ENCODE measurements at regions not wholly inside any gene's neighbourhood (a gene's known extent, or its start where the extent isn't known, plus 50 kb on each side); places are given as distances from the start of the nearest gene placed in this dataset.
A peak's percentile ranks its signal among the peaks of the same experiment; 100 is the strongest.

DNA sequence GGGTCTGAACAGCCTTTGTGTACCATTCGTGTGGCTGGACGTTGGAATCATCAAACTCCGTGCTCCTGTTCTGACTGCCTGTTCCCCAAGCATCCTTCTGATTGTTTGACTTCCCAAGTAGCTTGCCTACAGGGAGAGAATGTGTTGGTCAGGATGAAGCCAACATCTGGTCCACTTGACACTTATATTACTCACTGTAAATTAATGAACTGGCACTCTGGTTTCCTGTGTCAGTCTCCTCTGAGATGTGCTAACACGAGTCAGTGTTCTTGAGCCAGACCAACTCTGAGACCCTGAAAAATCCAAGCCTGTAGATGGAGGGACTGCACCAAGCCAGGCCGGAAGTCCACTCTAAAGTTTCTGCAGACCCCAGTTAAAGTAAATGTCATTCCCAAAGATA is 440.9 kb downstream of the ZNF516 start:
- H3K27me3 ChIP-seq: no peaks in the 10 kb centered on the region
- H3K27ac ChIP-seq: no peak overlapping the region
- TF ChIP-seq CTCF (IDR thresholded peaks at IDR 0.05): no peak
- no peaks in the 10 kb centered on the region for H3K9me3 ChIP-seq
- no peak overlapping the region for H3K4me3 ChIP-seq
- intact Hi-C loops (cut with DNase I): no loop called here
- no peaks in the 10 kb centered on the region for H3K4me1 ChIP-seq
- DNase-seq (no peak), ATAC-seq (no peak)
- H3K36me3 ChIP-seq: no peaks in the 10 kb centered on the region

DNA sequence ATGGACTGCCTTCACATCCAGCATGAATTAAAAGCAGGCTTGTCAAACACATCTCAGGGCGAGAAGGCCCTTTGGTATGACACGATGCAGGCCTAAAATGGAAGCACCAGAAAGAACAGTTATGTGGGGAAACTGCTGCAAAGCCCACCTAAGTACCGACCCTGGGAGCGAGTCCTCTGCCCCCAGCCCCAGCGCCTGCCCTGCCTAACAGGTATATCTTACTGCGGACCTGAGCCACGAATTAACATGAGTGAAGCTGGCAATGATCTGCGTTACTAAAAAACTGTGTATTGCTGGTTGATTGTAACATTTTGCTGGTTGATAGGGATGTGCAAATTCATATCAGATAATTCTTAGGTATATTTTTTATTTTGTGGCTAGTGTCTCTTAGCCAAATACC is 441.5 kb downstream of the ZNF516 start:
- intact Hi-C loops (cut with DNase I): no loop called here
- ATAC-seq: no peak
- Histone ChIP-seq H3K4me3 (no peak overlapping the region), H3K9me3 (no peaks in the 10 kb centered on the region), H3K27ac (no peak overlapping the region), H3K36me3 (no peaks in the 10 kb centered on the region), H3K4me1 (no peaks in the 10 kb centered on the region), H3K27me3 (no peaks in the 10 kb centered on the region)
- DNase-seq: no peak
- TF ChIP-seq CTCF (IDR thresholded peaks at IDR 0.05): no peak

DNA sequence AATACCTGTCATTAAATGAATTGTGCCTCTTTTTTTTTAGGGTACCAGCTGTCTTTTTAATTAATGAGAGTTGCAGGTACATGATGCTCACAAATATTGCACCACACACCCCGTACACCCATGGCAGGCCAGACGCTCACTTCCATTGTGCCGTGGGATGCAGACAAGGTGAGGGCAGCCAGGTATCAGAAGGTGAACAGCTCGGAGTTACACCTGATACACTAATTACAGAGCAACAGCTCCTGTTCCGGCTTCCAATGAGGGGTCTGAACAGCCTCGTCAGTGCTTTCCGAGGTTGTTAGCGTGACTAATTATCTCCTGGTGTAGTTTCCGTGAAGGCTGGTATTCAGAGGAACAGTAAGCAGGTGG is 442.8 kb downstream of the ZNF516 start:
- TF ChIP-seq CTCF (IDR thresholded peaks at IDR 0.05): no peak
- ATAC-seq: no peak
- H3K27ac ChIP-seq: no peak overlapping the region
- no peaks in the 10 kb centered on the region for H3K36me3 ChIP-seq
- H3K9me3 ChIP-seq: no peaks in the 10 kb centered on the region
- intact Hi-C loops (cut with DNase I): no loop called here
- DNase-seq: no peak
- no peaks in the 10 kb centered on the region for H3K27me3 ChIP-seq
- H3K4me1 ChIP-seq: no peaks in the 10 kb centered on the region
- no peak overlapping the region for H3K4me3 ChIP-seq

- H3K36me3 ChIP-seq: no peaks in the 10 kb centered on the region
- TF ChIP-seq CTCF (IDR thresholded peaks at IDR 0.05): no peak
- no peaks in the 10 kb centered on the region for H3K27me3 ChIP-seq
- no peaks in the 10 kb centered on the region for H3K4me1 ChIP-seq
- ATAC-seq: no peak
- DNase-seq: peak in 2 of 4 donors; percentile 16 to 20
- intact Hi-C loops (cut with DNase I): no loop called here
- no peak overlapping the region for H3K4me3 ChIP-seq
- no peaks in the 10 kb centered on the region for H3K9me3 ChIP-seq
- H3K27ac ChIP-seq: no peak overlapping the region
These were observed 443.4 kb downstream of the ZNF516 start for GRCh38 chr18:76051396-76052226.

GRCh38 chr18:76046221-76046620 is 448.8 kb downstream of the ZNF516 start:
- no peak overlapping the region for H3K4me3 ChIP-seq
- no peaks in the 10 kb centered on the region for H3K9me3 ChIP-seq
- ATAC-seq: no peak
- no peak overlapping the region for H3K27ac ChIP-seq
- no peaks in the 10 kb centered on the region for H3K27me3 ChIP-seq
- no peak for DNase-seq
- TF ChIP-seq CTCF (IDR thresholded peaks at IDR 0.05): no peak
- intact Hi-C loops (cut with DNase I): no loop called here
- no peaks in the 10 kb centered on the region for H3K4me1 ChIP-seq
- H3K36me3 ChIP-seq: no peaks in the 10 kb centered on the region
